ENCODE measurements at regions not wholly inside any gene's neighbourhood (a gene's known extent, or its start where the extent isn't known, plus 50 kb on each side); places are given as distances from the start of the nearest gene placed in this dataset.

DNA sequence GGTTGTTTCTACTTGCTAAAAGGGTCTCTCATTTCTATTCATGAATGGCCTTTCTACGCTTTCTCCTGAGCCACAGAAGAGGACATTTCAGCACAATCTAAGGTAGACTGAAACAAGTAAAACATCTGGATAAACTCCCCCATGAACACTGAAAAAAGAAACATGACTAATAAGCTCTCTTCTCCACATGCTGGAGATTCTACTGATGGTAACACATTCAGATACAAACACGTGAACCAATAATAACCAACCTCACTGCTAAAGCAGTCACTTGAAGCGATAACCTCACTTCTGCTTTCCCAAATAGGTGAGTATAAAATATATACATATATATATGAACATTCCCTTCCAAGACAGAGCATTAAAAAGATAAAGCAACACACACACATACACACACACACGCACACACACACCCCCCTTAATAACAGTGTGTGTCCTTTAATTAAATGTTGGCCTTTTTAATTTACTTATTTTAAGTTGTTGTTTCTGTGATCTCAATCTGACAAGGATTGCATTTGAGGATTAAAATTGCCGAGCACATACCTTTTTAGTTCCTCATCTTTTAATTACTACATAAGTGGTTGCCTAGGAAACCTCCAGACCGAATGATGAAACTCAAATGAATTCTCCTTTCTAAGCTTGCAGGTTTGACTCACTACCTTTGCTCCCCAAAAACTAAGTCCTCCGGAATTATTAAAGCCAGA, 292.4 kb upstream of the KLF14 start:
- H3K9me3 ChIP-seq: no peaks in the 10 kb centered on the region
- H3K4me3 ChIP-seq: no peak overlapping the region
- intact Hi-C loops (cut with DNase I): no loop called here
- no peak for TF ChIP-seq POLR2AphosphoS5 (IDR thresholded peaks at IDR 0.05)
- peaks cover 0 to 61% (median 45%) of the 10 kb centered on the region in 4 donors for H3K4me1 ChIP-seq
- no peaks in the 10 kb centered on the region for H3K36me3 ChIP-seq
- H3K27me3 ChIP-seq: no peaks in the 10 kb centered on the region
- H3K27ac ChIP-seq: no peak overlapping the region
- WGBS, 2 donors: 74 to 84% methylated on average over 7 of the region's 7 CpGs
- no peak for DNase-seq

- Histone ChIP-seq H3K9me3 (no peaks in the 10 kb centered on the region), H3K36me3 (no peaks in the 10 kb centered on the region), H3K27ac (peak overlapping the region in 2 of 4 donors; percentile 30 to 37), H3K4me3 (no peak overlapping the region), H3K27me3 (no peaks in the 10 kb centered on the region), H3K4me1 (peaks cover 0 to 63% (median 52%) of the 10 kb centered on the region in 4 donors)
- WGBS, 2 donors: 64 to 82% methylated on average over 8 of the region's 8 CpGs
- peak; percentile 75 for DNase-seq
- intact Hi-C loops (cut with DNase I): no loop called here
- TF ChIP-seq CTCF (IDR thresholded peaks at IDR 0.05) (no peak), POLR2A (IDR thresholded peaks at IDR 0.05) (no peak), EP300 (IDR thresholded peaks at IDR 0.05) (no peak), POLR2AphosphoS5 (IDR thresholded peaks at IDR 0.05) (peak in 1 of 4 donors; percentile 33)
Observed at GRCh38 chr7:131027287-131027773, 293.3 kb upstream of the KLF14 start.

DNA sequence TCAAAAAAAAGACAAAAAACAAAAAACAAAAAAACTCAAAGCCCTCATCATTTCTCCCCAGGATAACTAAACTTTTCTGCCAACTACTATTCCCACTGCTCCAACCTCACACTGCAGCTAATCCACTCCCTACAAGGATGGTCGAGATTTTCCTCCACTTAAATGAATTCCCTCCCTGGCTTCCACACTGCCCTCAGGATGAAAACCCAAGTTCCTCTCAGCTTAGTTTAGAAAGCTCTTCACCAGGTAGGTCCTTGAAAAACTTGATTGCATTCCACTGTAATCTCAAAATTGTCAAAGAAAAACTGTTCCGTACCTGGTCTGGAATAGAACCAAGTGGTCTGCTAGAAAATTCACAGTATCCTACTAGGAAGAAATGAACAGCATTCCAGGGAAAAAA, 294.3 kb upstream of the KLF14 start:
- no peak for TF ChIP-seq EP300 (IDR thresholded peaks at IDR 0.05)
- TF ChIP-seq POLR2AphosphoS5 (IDR thresholded peaks at IDR 0.05): no peak
- TF ChIP-seq POLR2A (IDR thresholded peaks at IDR 0.05): no peak
- TF ChIP-seq CTCF (IDR thresholded peaks at IDR 0.05): no peak
- peaks cover 0 to 71% (median 57%) of the 10 kb centered on the region in 4 donors for H3K4me1 ChIP-seq
- 91 to 94% methylated on average over 2 of the region's 2 CpGs for WGBS, 2 donors
- H3K27me3 ChIP-seq: no peaks in the 10 kb centered on the region
- DNase-seq: no peak
- no peaks in the 10 kb centered on the region for H3K36me3 ChIP-seq
- no peak overlapping the region for H3K4me3 ChIP-seq
- no peaks in the 10 kb centered on the region for H3K9me3 ChIP-seq
- peak overlapping the region in 1 of 4 donors; percentile 37 for H3K27ac ChIP-seq
- intact Hi-C loops (cut with DNase I): no loop called here

GRCh38 chr7:131029002-131029401, 295.0 kb upstream of the KLF14 start:
- intact Hi-C loops (cut with DNase I): no loop called here
- no peaks in the 10 kb centered on the region for H3K9me3 ChIP-seq

More at GRCh38 chr7:131029002-131029401, 295.0 kb upstream of the KLF14 start:
- Histone ChIP-seq H3K36me3 (no peaks in the 10 kb centered on the region), H3K4me1 (peaks cover 0 to 78% (median 56%) of the 10 kb centered on the region in 4 donors), H3K4me3 (no peak overlapping the region), H3K27me3 (no peaks in the 10 kb centered on the region), H3K27ac (no peak overlapping the region)
- no peak for TF ChIP-seq CTCF (IDR thresholded peaks at IDR 0.05)
- no peak for TF ChIP-seq EP300 (IDR thresholded peaks at IDR 0.05)
- TF ChIP-seq POLR2A (IDR thresholded peaks at IDR 0.05): no peak
- TF ChIP-seq POLR2AphosphoS5 (IDR thresholded peaks at IDR 0.05): no peak
- no peak for DNase-seq

Measured in sigmoid colon (tissue), 6 donors.